ENCODE measurements at regions not wholly inside any gene's neighbourhood (a gene's known extent, or its start where the extent isn't known, plus 50 kb on each side); places are given as distances from the start of the nearest gene placed in this dataset.

GRCh38 chr6:103570431-103570830 is 1289.3 kb downstream of the HACE1 start (continued):
- TF ChIP-seq MBNL3 (CRISPR knock-in tag; conservative IDR thresholded peaks at IDR 0.05) (no peak), CENPBD1 (CRISPR knock-in tag; IDR thresholded peaks at IDR 0.05; ENCODE audit: borderline replicate concordance, low read depth) (no peak)

DNA sequence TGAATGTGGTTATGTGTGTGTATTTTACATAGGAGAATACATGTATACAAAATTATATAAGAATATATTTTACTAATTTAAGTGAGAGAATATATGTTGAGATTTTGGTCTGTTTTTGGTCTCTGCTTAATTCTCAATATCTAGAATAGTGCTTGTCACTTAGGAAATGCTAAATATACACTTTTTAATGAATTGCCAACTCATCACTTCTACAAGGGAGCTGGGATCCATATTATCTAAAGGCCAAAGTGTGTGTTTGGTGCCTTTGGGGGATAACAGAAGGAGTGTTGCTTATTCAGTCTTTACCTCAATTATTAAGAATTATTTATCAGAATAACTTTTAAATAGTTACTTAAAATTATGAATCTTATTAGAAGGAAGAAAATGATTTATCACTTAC is 1304.8 kb downstream of the HACE1 start:
- H3K4me2 ChIP-seq (ENCODE audit: low read depth, low read length): no peak overlapping the region

More for the DNA sequence above, 1304.8 kb downstream of the HACE1 start:
- Histone ChIP-seq H3K27me3 (ENCODE audit: control insufficient read depth in 1 of 2, insufficient read depth in 2 of 2, low read length in 2 of 2) (no peaks in the 10 kb centered on the region), H3K4me3 (replicated peaks in 1 of 3; ENCODE audit: insufficient read depth in 1 of 3, low read depth in 2 of 3, low read length in 3 of 3) (no peak overlapping the region), H3K27ac (ENCODE audit: extremely low read length, insufficient read depth, low read length) (no peak overlapping the region), H3K79me2 (ENCODE audit: insufficient read depth, low read length) (no peaks in the 10 kb centered on the region), H3K4me1 (ENCODE audit: insufficient read depth, low read length) (no peaks in the 10 kb centered on the region), H3K36me3 (replicated peaks in 1 of 2; ENCODE audit: control insufficient read depth in 1 of 2, insufficient read depth in 2 of 2, low read length in 2 of 2) (no peaks in the 10 kb centered on the region), H3K9me3 (ENCODE audit: low read length) (no peaks in the 10 kb centered on the region), H4K20me1 (ENCODE audit: insufficient read depth, low read length) (no peaks in the 10 kb centered on the region), H3K9ac (ENCODE audit: insufficient read depth, low read depth, low read length) (no peak overlapping the region), H2AFZ (ENCODE audit: low read length) (no peak overlapping the region)
- in situ Hi-C loops (cut with HindIII; ENCODE audit: extremely low pct_ligation_motif_present, low pct_unique_long_range_greater_than_20kb) (no loop called here), intact Hi-C loops (cut with micrococcal nuclease; ENCODE audit: unreplicated experiment) (no loop called here)
- DNase-seq (ENCODE audit: low spot score) (no peak), ATAC-seq (no peak), FAIRE-seq (no peak)
- BruUV-seq (replicated peaks): no TSS peak
- CTCF ChIA-PET (ENCODE audit: low intra/inter-chr PET ratio, low total read pairs): no interaction called here
- no peak for TF ChIP-seq ZNF253 (CRISPR knock-in tag; IDR thresholded peaks at IDR 0.05; ENCODE audit: borderline replicate concordance)
- TF ChIP-seq FOXA3 (CRISPR knock-in tag; IDR thresholded peaks at IDR 0.05): no peak
- no peak for TF ChIP-seq RBM39 (IDR thresholded peaks at IDR 0.05; ENCODE audit: low read depth, low read length, poor library complexity, severe bottlenecking)
- no peak for TF ChIP-seq ZBTB40 (IDR thresholded peaks at IDR 0.05)
- TF ChIP-seq ZBTB40 (CRISPR knock-in tag; IDR thresholded peaks at IDR 0.05): no peak
- no peak for TF ChIP-seq SP2 (CRISPR knock-in tag; IDR thresholded peaks at IDR 0.05)
- TF ChIP-seq NR2F2 (IDR thresholded peaks at IDR 0.05; ENCODE audit: borderline replicate concordance, low read depth): no peak
- TF ChIP-seq MAFK (conservative IDR thresholded peaks at IDR 0.05 in 1 of 2, IDR thresholded peaks at IDR 0.05 in 1 of 2; ENCODE audit: low read length in 2 of 2): peak; percentile 67 to 84
- no peak for TF ChIP-seq ZNF746 (CRISPR knock-in tag; IDR thresholded peaks at IDR 0.05)
- TF ChIP-seq ZNF207 (IDR thresholded peaks at IDR 0.05; ENCODE audit: borderline replicate concordance): no peak
- TF ChIP-seq ZMYM3 (CRISPR knock-in tag; IDR thresholded peaks at IDR 0.05): no peak
- TF ChIP-seq MAFF (IDR thresholded peaks at IDR 0.05; ENCODE audit: low read depth, low read length): peak; percentile 69
- no peak for TF ChIP-seq EEA1 (CRISPR knock-in tag; IDR thresholded peaks at IDR 0.05; ENCODE audit: borderline replicate concordance)
- TF ChIP-seq ZNF75D (CRISPR knock-in tag; IDR thresholded peaks at IDR 0.05; ENCODE audit: borderline replicate concordance): no peak
- POLR2A ChIA-PET: no interaction called here

All from HepG2 (cell line).